Right lobe of liver (tissue), 4 donors: ENCODE measurements at regions not wholly inside any gene's neighbourhood (a gene's known extent, or its start where the extent isn't known, plus 50 kb on each side); places are given as distances from the start of the nearest gene placed in this dataset.

ENCODE experiments used
- CTCF ChIP-seq, 4 donors: fragments of 200-600 bp in 3 of 4; fragments of 450-650 bp in 1 of 4; IDR thresholded peaks; one replicate each; pipeline versions ENCODE4 v1.5.1 to v1.8.0; 2016 to 2022; ENCODE audit warnings: antibody characterized with exemption in 4 of 4, mild to moderate bottlenecking in 2 of 4
- POLR2A ChIP-seq: fragments of 450-650 bp; IDR thresholded peaks from one replicate; pipeline ENCODE4 v1.6.1; 2017; ENCODE audit warnings: antibody characterized with exemption, mild to moderate bottlenecking
- donor health status: DM: no; HTN: no; CAD: no.
- donor health status: DM: no; HTN: no; CAD: no.
- donor health status: DM: no; HTN: yes; CAD: no.

DNA sequence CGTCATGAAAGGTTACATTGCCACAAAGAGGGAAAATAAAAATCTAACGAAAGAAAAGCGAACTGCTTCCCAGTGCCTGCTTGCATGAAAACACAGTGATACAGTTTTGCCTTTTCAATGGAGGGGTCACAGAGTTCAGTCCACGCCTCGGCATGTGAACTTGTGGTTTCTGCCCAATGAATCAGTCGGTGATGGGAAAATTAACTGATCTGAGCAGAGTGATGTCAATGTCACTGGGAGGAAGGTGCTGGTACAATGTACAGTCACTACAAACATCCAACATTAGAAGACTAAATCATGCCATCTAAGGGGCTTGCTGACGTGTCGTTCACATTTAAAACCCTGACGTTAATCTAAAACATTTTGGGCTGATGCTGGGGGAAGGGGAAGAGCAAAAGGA, 151.8 kb upstream of the MSX2 start:
- no peak for TF ChIP-seq CTCF (IDR thresholded peaks at IDR 0.05)
- no peak for TF ChIP-seq POLR2A
